ENCODE measurements at regions not wholly inside any gene's neighbourhood (a gene's known extent, or its start where the extent isn't known, plus 50 kb on each side); places are given as distances from the start of the nearest gene placed in this dataset.
A peak's percentile ranks its signal among the peaks of the same experiment; 100 is the strongest.

DNA sequence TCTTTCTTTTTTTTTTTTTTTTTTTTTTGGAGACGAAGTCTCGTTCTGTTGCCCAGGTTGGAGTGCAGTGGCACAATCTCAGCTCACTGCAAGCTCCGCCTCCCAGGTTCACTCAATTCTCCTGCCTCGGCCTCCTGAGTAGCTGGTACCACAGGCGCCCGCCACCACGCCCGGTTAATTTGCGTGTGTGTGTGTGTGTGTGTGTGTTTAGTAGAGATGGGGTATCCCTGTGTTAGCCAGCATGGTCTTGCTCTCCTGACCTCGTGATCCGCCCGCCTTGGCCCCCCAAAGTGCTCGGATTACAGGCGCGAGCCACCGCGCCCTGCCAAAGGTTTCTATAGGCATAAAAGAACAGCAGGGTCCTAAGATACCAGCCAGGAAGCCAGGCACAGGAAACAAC, 261.0 kb upstream of the CCDC54 start:
- H3K4me3 ChIP-seq (ENCODE audit: low read length in 2 of 2): no peak overlapping the region
- no CpG with 5 or more reads among the region's 17 CpGs for WGBS, 2 donors (ENCODE audit: extremely low coverage in 2 of 2, insufficient read length in 2 of 2, insufficient replicate concordance in 1 of 2)
- peak overlapping the region; percentile 57 for H3K18ac ChIP-seq (ENCODE audit: low read length)
- no peak overlapping the region for H2BK120ac ChIP-seq (ENCODE audit: low read depth, low read length)
- H2AK5ac ChIP-seq (ENCODE audit: low read depth, low read length): no peak overlapping the region
- no peaks in the 10 kb centered on the region for H3K79me1 ChIP-seq (ENCODE audit: low read depth, low read length)
- no peak overlapping the region for H3K14ac ChIP-seq (ENCODE audit: low read length)
- no peak overlapping the region for H2BK12ac ChIP-seq (ENCODE audit: low read length)
- no peak overlapping the region for H3K4me2 ChIP-seq (ENCODE audit: insufficient read depth, low read length, poor library complexity, severe bottlenecking)
- H3K27me3 ChIP-seq (ENCODE audit: control insufficient read depth in 3 of 3, insufficient read depth in 3 of 3, low read depth in 1 of 3, low read length in 3 of 3): no peaks in the 10 kb centered on the region
- no peak overlapping the region for H3K27ac ChIP-seq (replicated peaks; ENCODE audit: low read length)
- no peak for DNase-seq (ENCODE audit: low spot score)
- no peak overlapping the region for H3K4ac ChIP-seq (ENCODE audit: low read length)
- no peak overlapping the region for H2AFZ ChIP-seq (ENCODE audit: low read length)
- H3K9me3 ChIP-seq (replicated peaks in 1 of 2; ENCODE audit: control insufficient read depth in 2 of 2, insufficient read depth in 1 of 2, low read depth in 1 of 2, low read length in 2 of 2): no peaks in the 10 kb centered on the region
- H3K9ac ChIP-seq (ENCODE audit: low read depth, low read length, poor library complexity): no peak overlapping the region
- no peak overlapping the region for H4K8ac ChIP-seq (ENCODE audit: low read depth, low read length)
- no peak overlapping the region for H3K23ac ChIP-seq (ENCODE audit: low read depth, low read length, poor library complexity)
- H2BK15ac ChIP-seq (ENCODE audit: low read length): no peak overlapping the region
- no peak overlapping the region for H2BK5ac ChIP-seq (ENCODE audit: low read length)
- H4K91ac ChIP-seq (ENCODE audit: low read depth, low read length, poor library complexity): no peak overlapping the region
- peaks cover 0 to 2% of the 10 kb centered on the region in 2 donors for H3K4me1 ChIP-seq (ENCODE audit: control insufficient read depth in 2 of 2, insufficient read depth in 1 of 2, low read depth in 1 of 2, low read length in 2 of 2)
- H3K36me3 ChIP-seq (replicated peaks in 1 of 2; ENCODE audit: control insufficient read depth in 2 of 2, insufficient read depth in 2 of 2, low read length in 2 of 2): no peaks in the 10 kb centered on the region

DNA sequence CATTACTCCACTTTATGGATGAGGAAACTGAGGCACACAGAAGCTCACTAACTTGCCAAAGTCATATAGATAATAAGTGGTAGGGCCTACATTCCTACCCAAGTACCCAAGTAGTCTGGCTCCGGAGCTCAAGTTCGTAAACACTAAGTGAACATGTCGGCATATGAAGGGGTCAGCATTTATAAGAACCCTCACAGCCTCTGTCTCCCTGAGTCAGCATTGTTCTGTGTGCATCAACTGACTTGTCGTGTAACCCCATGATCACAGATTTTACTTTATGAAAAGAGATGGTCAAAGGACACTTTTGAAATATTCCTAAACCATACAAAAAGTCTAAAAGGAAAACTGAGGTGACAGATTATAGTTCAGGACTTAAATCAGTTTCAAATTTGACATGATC, 260.1 kb upstream of the CCDC54 start:
- Histone ChIP-seq H2BK5ac (ENCODE audit: low read length) (no peak overlapping the region), H2BK15ac (ENCODE audit: low read length) (no peak overlapping the region), H4K91ac (ENCODE audit: low read depth, low read length, poor library complexity) (no peak overlapping the region), H2AK5ac (ENCODE audit: low read depth, low read length) (no peak overlapping the region), H3K14ac (ENCODE audit: low read length) (no peak overlapping the region), H3K18ac (ENCODE audit: low read length) (no peak overlapping the region), H3K4me3 (ENCODE audit: low read length in 2 of 2) (no peak overlapping the region), H3K23ac (ENCODE audit: low read depth, low read length, poor library complexity) (no peak overlapping the region), H3K9me3 (replicated peaks in 1 of 2; ENCODE audit: control insufficient read depth in 2 of 2, insufficient read depth in 1 of 2, low read depth in 1 of 2, low read length in 2 of 2) (no peaks in the 10 kb centered on the region), H3K79me1 (ENCODE audit: low read depth, low read length) (no peaks in the 10 kb centered on the region), H2AFZ (ENCODE audit: low read length) (no peak overlapping the region), H3K4me1 (ENCODE audit: control insufficient read depth in 2 of 2, insufficient read depth in 1 of 2, low read depth in 1 of 2, low read length in 2 of 2) (peaks cover 0 to 2% of the 10 kb centered on the region in 2 donors), H3K4ac (ENCODE audit: low read length) (no peak overlapping the region), H3K9ac (ENCODE audit: low read depth, low read length, poor library complexity) (no peak overlapping the region), H3K36me3 (replicated peaks in 1 of 2; ENCODE audit: control insufficient read depth in 2 of 2, insufficient read depth in 2 of 2, low read length in 2 of 2) (no peaks in the 10 kb centered on the region), H2BK120ac (ENCODE audit: low read depth, low read length) (no peak overlapping the region), H3K27me3 (ENCODE audit: control insufficient read depth in 3 of 3, insufficient read depth in 3 of 3, low read depth in 1 of 3, low read length in 3 of 3) (no peaks in the 10 kb centered on the region), H2BK12ac (ENCODE audit: low read length) (no peak overlapping the region), H3K27ac (replicated peaks; ENCODE audit: low read length) (no peak overlapping the region), H4K8ac (ENCODE audit: low read depth, low read length) (no peak overlapping the region), H3K4me2 (ENCODE audit: insufficient read depth, low read length, poor library complexity, severe bottlenecking) (no peak overlapping the region)
- WGBS, 2 donors (ENCODE audit: extremely low coverage in 2 of 2, insufficient read length in 2 of 2, insufficient replicate concordance in 1 of 2): no CpG with 5 or more reads among the region's 4 CpGs
- no peak for DNase-seq (ENCODE audit: low spot score)

DNA sequence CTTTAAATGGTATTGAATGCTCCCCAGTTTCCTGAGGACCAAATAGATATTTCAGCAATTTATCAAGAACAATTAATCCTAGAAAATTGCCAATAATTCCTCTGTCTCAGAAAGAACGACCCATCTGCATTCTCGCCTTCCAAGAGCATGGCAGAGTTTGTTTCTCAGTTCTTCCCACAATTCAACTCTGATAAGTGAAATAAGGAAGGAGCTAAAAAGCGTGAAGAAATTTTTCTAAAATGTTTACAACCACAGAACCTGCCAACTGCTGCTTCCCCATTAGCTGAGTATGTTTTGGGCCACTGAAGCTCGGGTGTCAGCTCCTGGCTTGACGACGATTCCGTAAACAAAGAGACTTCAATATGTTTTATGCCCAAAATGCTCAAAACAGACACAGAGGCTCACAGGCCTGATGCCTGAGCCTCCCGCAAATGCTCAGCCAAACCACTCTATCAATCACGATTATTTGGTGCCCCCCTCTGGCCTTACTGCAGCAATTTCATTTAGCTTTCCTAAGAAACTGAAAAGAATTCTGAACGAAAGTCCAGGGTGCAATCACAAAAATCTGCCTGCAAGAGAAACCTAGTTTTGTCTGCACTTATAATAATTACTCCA, 259.2 kb upstream of the CCDC54 start:
- WGBS, 2 donors (ENCODE audit: extremely low coverage in 2 of 2, insufficient read length in 2 of 2, insufficient replicate concordance in 1 of 2): no CpG with 5 or more reads among the region's 10 CpGs

DNA sequence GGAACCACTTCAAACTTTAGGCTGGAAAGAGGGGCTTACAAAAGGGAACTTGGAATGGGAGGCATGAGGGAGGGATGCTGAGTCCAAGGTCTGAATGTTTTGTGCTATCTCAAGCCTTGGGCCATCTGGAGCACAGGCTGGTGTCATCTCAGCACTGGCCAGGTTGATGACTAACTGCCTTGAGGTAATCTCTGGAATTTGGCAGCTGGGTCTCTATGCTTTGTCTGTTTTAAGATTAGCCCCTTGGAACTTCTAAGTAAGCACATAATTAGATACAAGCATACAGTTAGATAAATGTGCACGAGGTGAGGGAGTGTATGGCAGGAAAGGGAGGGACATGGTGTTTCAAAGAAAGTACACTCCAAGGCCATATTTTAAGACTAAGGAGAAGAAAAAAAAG, 252.4 kb upstream of the CCDC54 start:
- no peak overlapping the region for H2BK12ac ChIP-seq (ENCODE audit: low read length)
- no peak overlapping the region for H2BK15ac ChIP-seq (ENCODE audit: low read length)
- no peak overlapping the region for H2AK5ac ChIP-seq (ENCODE audit: low read depth, low read length)
- no peak overlapping the region for H3K4me3 ChIP-seq (ENCODE audit: low read length in 2 of 2)
- H2BK5ac ChIP-seq (ENCODE audit: low read length): no peak overlapping the region
- WGBS, 2 donors (ENCODE audit: extremely low coverage in 2 of 2, insufficient read length in 2 of 2, insufficient replicate concordance in 1 of 2): no CpG with 5 or more reads among the region's 1 CpG
- peaks cover 0 to 6% of the 10 kb centered on the region in 2 donors for H3K4me1 ChIP-seq (ENCODE audit: control insufficient read depth in 2 of 2, insufficient read depth in 1 of 2, low read depth in 1 of 2, low read length in 2 of 2)
- H2BK120ac ChIP-seq (ENCODE audit: low read depth, low read length): no peak overlapping the region
- no peak overlapping the region for H3K9ac ChIP-seq (ENCODE audit: low read depth, low read length, poor library complexity)
- H3K79me1 ChIP-seq (ENCODE audit: low read depth, low read length): no peaks in the 10 kb centered on the region
- H3K18ac ChIP-seq (ENCODE audit: low read length): no peak overlapping the region
- no peaks in the 10 kb centered on the region for H3K36me3 ChIP-seq (replicated peaks in 1 of 2; ENCODE audit: control insufficient read depth in 2 of 2, insufficient read depth in 2 of 2, low read length in 2 of 2)
- H3K4ac ChIP-seq (ENCODE audit: low read length): no peak overlapping the region
- H3K27me3 ChIP-seq (ENCODE audit: control insufficient read depth in 3 of 3, insufficient read depth in 3 of 3, low read depth in 1 of 3, low read length in 3 of 3): no peaks in the 10 kb centered on the region
- no peak overlapping the region for H3K23ac ChIP-seq (ENCODE audit: low read depth, low read length, poor library complexity)
- H4K91ac ChIP-seq (ENCODE audit: low read depth, low read length, poor library complexity): no peak overlapping the region
- H3K4me2 ChIP-seq (ENCODE audit: insufficient read depth, low read length, poor library complexity, severe bottlenecking): no peak overlapping the region
- no peak for DNase-seq (ENCODE audit: low spot score)
- H4K8ac ChIP-seq (ENCODE audit: low read depth, low read length): no peak overlapping the region
- no peak overlapping the region for H3K27ac ChIP-seq (replicated peaks; ENCODE audit: low read length)
- H3K14ac ChIP-seq (ENCODE audit: low read length): no peak overlapping the region
- H2AFZ ChIP-seq (ENCODE audit: low read length): no peak overlapping the region
- H3K9me3 ChIP-seq (replicated peaks in 1 of 2; ENCODE audit: control insufficient read depth in 2 of 2, insufficient read depth in 1 of 2, low read depth in 1 of 2, low read length in 2 of 2): peaks cover 0 to 2% of the 10 kb centered on the region in 2 donors

More for the DNA sequence above, 259.2 kb upstream of the CCDC54 start:
- H2BK5ac ChIP-seq (ENCODE audit: low read length): no peak overlapping the region
- no peak overlapping the region for H3K4ac ChIP-seq (ENCODE audit: low read length)
- H4K8ac ChIP-seq (ENCODE audit: low read depth, low read length): no peak overlapping the region
- no peaks in the 10 kb centered on the region for H3K36me3 ChIP-seq (replicated peaks in 1 of 2; ENCODE audit: control insufficient read depth in 2 of 2, insufficient read depth in 2 of 2, low read length in 2 of 2)
- H2BK120ac ChIP-seq (ENCODE audit: low read depth, low read length): no peak overlapping the region
- peaks cover 0 to 2% of the 10 kb centered on the region in 2 donors for H3K4me1 ChIP-seq (ENCODE audit: control insufficient read depth in 2 of 2, insufficient read depth in 1 of 2, low read depth in 1 of 2, low read length in 2 of 2)
- H3K27me3 ChIP-seq (ENCODE audit: control insufficient read depth in 3 of 3, insufficient read depth in 3 of 3, low read depth in 1 of 3, low read length in 3 of 3): no peaks in the 10 kb centered on the region
- H3K9me3 ChIP-seq (replicated peaks in 1 of 2; ENCODE audit: control insufficient read depth in 2 of 2, insufficient read depth in 1 of 2, low read depth in 1 of 2, low read length in 2 of 2): no peaks in the 10 kb centered on the region
- no peak overlapping the region for H3K4me2 ChIP-seq (ENCODE audit: insufficient read depth, low read length, poor library complexity, severe bottlenecking)
- H3K18ac ChIP-seq (ENCODE audit: low read length): no peak overlapping the region
- H3K79me1 ChIP-seq (ENCODE audit: low read depth, low read length): no peaks in the 10 kb centered on the region
- H2BK15ac ChIP-seq (ENCODE audit: low read length): no peak overlapping the region
- H2AFZ ChIP-seq (ENCODE audit: low read length): peak overlapping the region; percentile 88
- H4K91ac ChIP-seq (ENCODE audit: low read depth, low read length, poor library complexity): no peak overlapping the region
- DNase-seq (ENCODE audit: low spot score): peak; percentile 49
- no peak overlapping the region for H3K9ac ChIP-seq (ENCODE audit: low read depth, low read length, poor library complexity)
- H3K4me3 ChIP-seq (ENCODE audit: low read length in 2 of 2): no peak overlapping the region
- H2AK5ac ChIP-seq (ENCODE audit: low read depth, low read length): no peak overlapping the region
- no peak overlapping the region for H2BK12ac ChIP-seq (ENCODE audit: low read length)
- no peak overlapping the region for H3K14ac ChIP-seq (ENCODE audit: low read length)
- H3K27ac ChIP-seq (replicated peaks; ENCODE audit: low read length): no peak overlapping the region
- no peak overlapping the region for H3K23ac ChIP-seq (ENCODE audit: low read depth, low read length, poor library complexity)

Measured in neuronal stem cell (in vitro differentiated cells).